Lung (tissue), 11 donors: ENCODE measurements at regions not wholly inside any gene's neighbourhood (a gene's known extent, or its start where the extent isn't known, plus 50 kb on each side); places are given as distances from the start of the nearest gene placed in this dataset.

ENCODE experiments used
- ATAC-seq: fragments of 200-7000 bp; cut with Tn5 transposase; one replicate; pipeline ENCODE4 v1.9.1; 2020; ENCODE audit warnings: moderate number of reproducible peaks; ENCODE audit not compliant: insufficient read depth, low FRiP score
- DNase-seq, 3 donors: peaks; one replicate each; pipeline ENCODE4 v3.0.0-alpha.2; 2013 to 2017
- H3K27ac ChIP-seq, 2 donors: one replicate each; pipeline ENCODE4 v1.5.1; 2013; ENCODE audit warnings: mild to moderate bottlenecking in 2 of 2, moderate library complexity in 2 of 2, control low read depth in 1 of 2, inconsistent platforms in 1 of 2, low read depth in 1 of 2, low read length in 1 of 2
- H3K27me3 ChIP-seq, 3 donors: one replicate each; pipeline ENCODE4 v1.5.1; 2013; ENCODE audit warnings: low read length in 2 of 3; ENCODE audit not compliant: control insufficient read depth in 3 of 3, insufficient read depth in 3 of 3
- H3K36me3 ChIP-seq, 4 donors: one replicate each; pipeline ENCODE4 v1.5.1; 2013; ENCODE audit warnings: low read length in 4 of 4, mild to moderate bottlenecking in 1 of 4, moderate library complexity in 1 of 4; ENCODE audit not compliant: control insufficient read depth in 4 of 4, insufficient read depth in 4 of 4
- H3K4me1 ChIP-seq, 5 donors: one replicate each; pipeline ENCODE4 v1.5.1; 2013; ENCODE audit warnings: low read length in 5 of 5, mild to moderate bottlenecking in 2 of 5, moderate library complexity in 1 of 5; ENCODE audit not compliant: control insufficient read depth in 5 of 5, insufficient read depth in 5 of 5
- H3K4me3 ChIP-seq: one replicate; pipeline ENCODE4 v1.5.1; 2013; ENCODE audit warnings: mild to moderate bottlenecking, control low read depth, moderate library complexity
- H3K9ac ChIP-seq, 2 donors: one replicate each; pipeline ENCODE4 v1.5.1; 2013; ENCODE audit warnings: low read length in 2 of 2, control low read depth in 1 of 2; ENCODE audit not compliant: insufficient read depth in 1 of 2
- H3K9me3 ChIP-seq, 4 donors: one replicate each; pipeline ENCODE4 v1.5.1; 2013; ENCODE audit warnings: low read length in 3 of 4, mild to moderate bottlenecking in 1 of 4, moderate library complexity in 1 of 4; ENCODE audit not compliant: control insufficient read depth in 4 of 4, insufficient read depth in 3 of 4
- CTCF ChIP-seq: IDR thresholded peaks from 2 replicates; pipeline ENCODE4 v1.5.1; 2012; ENCODE audit warnings: mild to moderate bottlenecking; ENCODE audit errors: control extremely low read depth, extremely low read depth
- WGBS, 2 donors: extraction: QIAGEN DNeasy Blood & Tissue Kit; methylation state at CpG; one replicate each; pipeline ENCODE4 v1.1.7; 2013; 5-methylcytosine and 5-hydroxymethylcytosine counted together
- donor health status: control.
- donor health status: control.
- donor health status: Bipolar disorder and iron deficiency.
- donor health status: healthy.
- donor health status: DM: yes; HTN: yes; CAD: no.

GRCh38 chr6:143585241-143585640, 73.7 kb upstream of the FUCA2 start:
- H3K4me3 ChIP-seq = no peak overlapping the region
- peaks cover 0 to 26% (median 0%) of the 10 kb centered on the region in 5 donors for H3K4me1 ChIP-seq
- no peaks in the 10 kb centered on the region for H3K27me3 ChIP-seq
- no peak for ATAC-seq
- WGBS, 2 donors = 99 to 100% methylated on average over 1 of the region's 1 CpG
- no peaks in the 10 kb centered on the region for H3K9me3 ChIP-seq
- no peak for DNase-seq
- H3K36me3 ChIP-seq = no peaks in the 10 kb centered on the region
- H3K9ac ChIP-seq = no peak overlapping the region
- no peak overlapping the region for H3K27ac ChIP-seq
- TF ChIP-seq CTCF = no peak

GRCh38 chr6:143583542-143584327, 72.2 kb upstream of the FUCA2 start:
- H3K4me1 ChIP-seq = peaks cover 0 to 26% (median 0%) of the 10 kb centered on the region in 5 donors
- DNase-seq (peak; percentile 81 to 89 (median 83)), ATAC-seq (no peak)
- no peak overlapping the region for H3K9ac ChIP-seq
- H3K4me3 ChIP-seq = no peak overlapping the region
- H3K36me3 ChIP-seq = no peaks in the 10 kb centered on the region
- TF ChIP-seq CTCF = no peak
- H3K27me3 ChIP-seq = no peaks in the 10 kb centered on the region
- H3K9me3 ChIP-seq = no peaks in the 10 kb centered on the region
- H3K27ac ChIP-seq = no peak overlapping the region
- 93 to 95% methylated on average over 5 of the region's 5 CpGs for WGBS, 2 donors

- DNase-seq = no peak
- Histone ChIP-seq H3K4me3 (no peak overlapping the region), H3K36me3 (no peaks in the 10 kb centered on the region), H3K27me3 (no peaks in the 10 kb centered on the region), H3K4me1 (peaks cover 0 to 26% (median 0%) of the 10 kb centered on the region in 5 donors), H3K27ac (no peak overlapping the region), H3K9ac (no peak overlapping the region), H3K9me3 (no peaks in the 10 kb centered on the region)
- TF ChIP-seq CTCF = no peak
- ATAC-seq = no peak
- 61 to 70% methylated on average over 3 of the region's 3 CpGs for WGBS, 2 donors
These were observed 70.4 kb upstream of the FUCA2 start for GRCh38 chr6:143581835-143582480.
